ENCODE measurements at regions not wholly inside any gene's neighbourhood (a gene's known extent, or its start where the extent isn't known, plus 50 kb on each side); places are given as distances from the start of the nearest gene placed in this dataset.

- DNase-seq (ENCODE audit: low spot score): no peak
Observed at GRCh38 chr2:16261071-16261470, 320.7 kb downstream of the MYCN start.

DNA sequence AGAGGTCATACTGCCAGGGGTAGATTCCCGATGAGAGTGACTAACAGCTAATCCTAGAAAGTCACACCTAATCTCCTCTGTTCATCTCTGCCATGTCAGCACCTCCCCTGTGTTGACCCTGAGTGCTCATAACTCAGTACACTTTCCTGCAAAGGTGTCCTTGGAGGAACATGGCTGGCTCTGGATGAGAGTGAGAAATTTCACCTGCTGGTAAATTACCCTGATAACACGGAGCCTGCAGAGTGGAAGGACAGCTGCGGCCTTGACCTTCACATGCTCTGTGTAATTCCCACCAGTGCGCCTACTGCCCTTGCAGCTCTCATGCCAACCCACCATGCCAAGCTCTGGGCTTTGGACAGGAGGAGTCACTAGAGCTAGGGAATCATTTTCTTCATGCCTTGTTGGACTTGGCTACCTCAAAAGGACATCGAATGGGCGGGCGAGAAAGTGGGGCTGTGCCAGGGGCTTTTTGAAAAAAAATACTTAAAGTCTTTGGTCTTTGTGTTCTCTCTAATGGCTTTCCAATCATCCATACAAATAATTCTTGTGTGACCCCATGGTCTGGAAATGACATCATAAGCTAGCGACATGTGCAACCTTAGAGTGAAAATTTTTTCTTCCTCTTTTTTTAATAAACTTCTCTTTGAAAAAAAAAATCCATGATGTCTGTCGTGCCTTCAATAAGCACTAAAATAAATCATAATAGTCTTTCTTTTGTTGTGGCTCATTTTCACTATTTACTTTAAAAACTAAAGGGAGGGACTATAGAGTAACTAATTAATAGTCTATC, 319.9 kb downstream of the MYCN start:
- no peak for DNase-seq (ENCODE audit: low spot score)

GRCh38 chr2:16259010-16259409, 318.7 kb downstream of the MYCN start:
- DNase-seq (ENCODE audit: low spot score): no peak

GRCh38 chr2:16258350-16258749, 318.0 kb downstream of the MYCN start:
- no peak for DNase-seq (ENCODE audit: low spot score)

- no peak for DNase-seq (ENCODE audit: low spot score)
Observed at GRCh38 chr2:16257322-16258028, 317.1 kb downstream of the MYCN start.

GRCh38 chr2:16256601-16257321, 316.4 kb downstream of the MYCN start:
- DNase-seq (ENCODE audit: low spot score): no peak

- DNase-seq (ENCODE audit: low spot score): no peak
Observed at GRCh38 chr2:16255120-16255519, 314.8 kb downstream of the MYCN start.

DNA sequence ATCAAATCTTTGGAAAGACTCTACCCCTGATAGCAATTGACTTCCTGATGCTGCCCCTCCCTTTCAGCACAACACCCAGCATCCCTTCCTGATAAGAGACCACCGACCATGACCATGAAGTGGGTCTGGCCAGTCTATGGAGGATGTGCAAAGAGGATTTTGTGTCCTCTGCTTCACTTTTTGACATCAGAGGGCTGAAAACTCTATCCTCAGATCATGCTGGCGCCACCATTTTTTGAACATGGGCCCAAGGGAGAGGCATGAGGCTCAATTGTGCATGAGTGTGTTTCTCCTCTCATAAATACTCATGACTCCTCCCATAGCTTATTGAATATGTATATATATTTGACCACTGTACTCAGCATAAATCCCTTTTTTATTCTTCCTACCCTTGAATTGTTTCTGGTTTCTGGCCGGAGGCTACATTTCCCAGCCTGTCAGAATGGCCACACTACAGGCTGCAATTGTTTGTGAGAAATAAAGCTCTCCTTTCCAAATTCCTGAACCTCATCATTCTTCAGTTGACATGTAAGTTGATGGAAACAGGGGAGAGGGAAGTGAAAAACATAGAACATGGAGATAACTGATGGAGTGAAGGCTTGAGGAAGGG, 314.1 kb downstream of the MYCN start:
- no peak for DNase-seq (ENCODE audit: low spot score)

DNA sequence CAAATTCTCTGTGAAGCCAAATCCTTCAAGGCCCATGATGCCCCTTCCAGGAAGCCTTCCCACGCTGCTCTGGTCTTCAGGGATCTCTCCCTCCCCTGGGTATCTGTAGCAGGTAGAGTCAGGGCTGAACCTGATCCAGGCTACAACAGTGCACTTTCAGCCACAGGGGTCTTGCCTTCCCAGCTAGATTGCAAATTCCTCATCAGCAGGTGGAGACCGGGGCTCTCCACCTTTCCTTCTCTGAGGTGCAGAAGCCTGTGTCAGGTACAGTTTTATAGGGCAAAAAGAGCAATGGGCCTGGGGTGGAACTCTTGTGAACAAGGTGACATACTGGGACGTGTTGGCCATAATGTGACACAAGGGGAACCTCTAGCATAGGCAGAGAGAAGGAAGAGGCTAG, 312.9 kb downstream of the MYCN start:
- DNase-seq (ENCODE audit: low spot score): no peak

DNA sequence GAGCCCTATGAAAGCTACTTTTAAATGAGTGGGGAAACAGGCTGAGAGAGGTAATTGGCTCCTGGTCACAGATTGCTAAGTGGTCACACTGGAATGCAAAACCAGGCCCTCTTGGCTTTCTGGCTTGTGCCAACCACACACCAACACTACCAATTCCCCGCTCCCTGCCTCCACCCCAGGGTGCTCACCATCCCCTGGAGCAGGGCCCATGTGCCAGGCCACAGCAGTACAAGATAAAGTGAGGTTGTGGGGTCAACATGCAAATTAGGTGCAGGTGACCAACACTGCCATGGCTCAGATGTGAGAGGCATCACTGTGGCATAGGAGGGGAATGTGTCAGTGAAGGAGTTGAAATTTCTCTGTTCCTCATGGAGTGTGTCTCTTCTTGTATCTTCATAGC, 312.5 kb downstream of the MYCN start:
- DNase-seq (ENCODE audit: low spot score): no peak

GRCh38 chr2:16252251-16252650, 311.9 kb downstream of the MYCN start:
- DNase-seq (ENCODE audit: low spot score): no peak

- DNase-seq (ENCODE audit: low spot score): no peak
Observed at GRCh38 chr2:16251511-16252225, 311.3 kb downstream of the MYCN start.

DNA sequence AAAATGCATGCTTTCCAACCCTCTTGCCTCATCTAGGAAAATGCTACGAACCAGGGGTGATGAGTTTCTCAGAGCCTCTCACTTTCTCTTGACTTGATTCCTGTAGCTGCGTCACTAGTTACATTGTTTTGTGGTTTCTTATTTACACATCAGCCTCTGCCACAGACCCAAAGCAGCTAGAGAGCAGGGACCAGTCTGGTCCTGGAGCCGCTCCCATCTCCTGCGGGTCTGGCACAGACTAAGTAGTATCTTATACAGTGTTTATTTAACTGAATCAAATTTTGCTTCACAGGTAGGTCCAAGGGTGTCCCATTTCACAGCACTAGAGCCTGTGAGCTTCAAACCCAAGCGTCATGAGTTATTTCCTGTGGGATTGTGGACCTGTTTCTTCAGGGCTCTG, 310.5 kb downstream of the MYCN start:
- DNase-seq (ENCODE audit: low spot score): no peak

- DNase-seq (ENCODE audit: low spot score): no peak
Observed at GRCh38 chr2:16250466-16250865, 310.1 kb downstream of the MYCN start.

DNA sequence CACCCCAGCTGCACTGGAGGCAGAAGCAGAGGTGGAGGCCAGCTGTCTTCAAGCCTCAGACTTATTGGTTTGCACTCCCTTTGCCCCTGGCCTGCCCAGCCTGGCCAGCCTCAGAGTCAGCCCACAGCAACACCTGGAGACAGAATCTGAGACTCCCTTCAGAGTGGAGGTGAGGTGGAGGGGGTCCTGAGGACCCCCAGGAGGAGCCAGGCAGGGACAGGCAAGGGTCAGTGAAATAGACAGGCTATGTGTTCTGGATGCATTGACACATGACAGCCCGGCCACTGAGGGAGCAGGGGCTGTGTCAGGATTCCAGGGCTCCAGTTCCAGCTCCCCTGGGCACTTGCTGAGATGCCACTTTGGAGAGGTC, 309.7 kb downstream of the MYCN start:
- DNase-seq (ENCODE audit: low spot score): no peak

- DNase-seq (ENCODE audit: low spot score): no peak
Observed at GRCh38 chr2:16249246-16250055, 309.1 kb downstream of the MYCN start.

DNA sequence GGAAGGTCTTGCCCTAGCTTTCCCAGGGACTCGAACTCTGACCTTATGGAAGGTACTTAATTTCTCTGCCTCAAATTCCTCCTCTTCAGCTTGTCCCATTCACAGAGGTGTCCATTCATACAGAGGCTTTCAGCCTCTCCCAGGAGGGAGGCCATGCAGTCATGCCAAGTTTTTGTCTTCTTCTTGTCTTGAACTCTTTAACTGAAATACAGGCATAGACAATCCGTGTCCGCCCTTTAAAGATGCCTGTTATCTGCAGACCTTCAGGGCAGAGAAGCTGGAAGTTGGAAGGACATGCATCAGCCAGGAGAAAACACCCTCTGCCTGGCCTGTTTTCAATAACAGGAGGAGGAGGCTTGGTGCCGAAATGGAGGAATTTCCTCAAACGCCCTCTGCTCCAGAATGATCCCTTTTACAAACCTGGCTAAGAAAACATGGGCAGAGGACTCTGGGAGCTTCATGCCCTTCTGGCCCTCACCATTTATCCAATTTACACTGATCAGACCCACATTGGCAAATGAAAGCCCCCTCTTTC, 308.3 kb downstream of the MYCN start:
- no peak for DNase-seq (ENCODE audit: low spot score)

DNA sequence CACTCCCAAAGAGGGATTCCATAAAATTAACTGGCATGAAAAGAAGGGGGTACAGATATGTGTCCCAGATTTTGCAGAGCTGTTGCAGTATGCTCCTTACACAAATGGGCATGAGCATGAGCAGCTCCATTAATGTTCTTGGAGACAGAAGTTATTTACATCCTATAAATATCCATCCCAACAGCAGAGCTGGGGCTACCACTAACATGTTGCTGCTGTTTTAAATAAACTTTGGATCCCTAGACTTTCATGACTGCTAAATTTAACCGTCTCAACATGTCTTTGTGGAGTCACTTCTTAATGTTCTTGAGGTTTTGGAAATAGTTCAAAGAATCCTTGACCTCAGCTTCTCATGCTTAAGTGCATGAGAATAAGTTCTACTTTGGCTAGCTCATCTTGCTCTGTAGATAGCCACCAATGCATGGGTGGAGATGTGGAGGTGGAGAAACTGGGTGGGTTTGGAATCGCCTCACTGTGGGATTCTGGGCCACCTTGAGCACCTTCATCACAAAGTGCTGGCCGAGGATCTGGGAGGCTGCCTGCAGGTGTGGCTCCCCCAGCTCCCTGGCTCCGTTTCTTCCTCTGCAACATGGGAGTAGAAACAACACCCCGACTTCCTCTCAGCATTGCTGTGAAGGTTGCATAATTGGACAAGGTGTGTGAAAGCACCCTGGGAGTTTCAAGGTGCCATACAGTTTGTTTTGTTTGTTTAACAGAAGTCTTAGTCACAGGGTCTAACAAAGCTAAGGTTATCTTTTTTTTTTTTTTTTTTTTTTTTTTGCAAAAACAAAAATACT, 307.2 kb downstream of the MYCN start:
- no peak for DNase-seq (ENCODE audit: low spot score)

DNA sequence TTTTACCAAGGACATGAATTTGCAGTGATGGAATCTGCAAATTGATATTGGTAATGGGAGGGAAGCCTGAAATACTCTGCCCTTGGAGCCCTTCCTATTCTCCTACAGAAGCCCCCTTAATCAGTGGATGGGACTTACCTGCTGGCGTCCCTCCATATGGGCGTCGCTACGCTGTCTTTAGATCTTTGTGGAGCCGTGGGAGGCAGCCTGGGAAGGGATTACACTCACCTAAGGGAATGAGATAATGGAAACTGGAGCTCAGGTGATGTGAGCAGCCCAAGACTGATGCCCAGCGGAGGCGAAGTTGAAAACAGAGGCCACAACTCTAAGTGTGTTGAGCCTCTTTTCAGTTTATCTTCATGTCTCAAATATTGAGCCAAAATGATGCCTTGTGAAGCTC, 306.6 kb downstream of the MYCN start:
- DNase-seq (ENCODE audit: low spot score): no peak
